Activated CD4-positive, alpha-beta memory T cell treated with anti-CD3 and anti-CD28 coated beads for 36 hours (primary cell): ENCODE measurements at regions not wholly inside any gene's neighbourhood (a gene's known extent, or its start where the extent isn't known, plus 50 kb on each side); places are given as distances from the start of the nearest gene placed in this dataset.

ENCODE experiments used
- CTCF ChIA-PET: fragments of 350-600 bp; sonication (Branson Sonifier 250); formaldehyde crosslinking; loops from one replicate; lab custom pipeline; 2021; ENCODE audit warnings: antibody characterized with exemption, inconsistent platforms; lab: Charles Lee
- POLR2A ChIA-PET: fragments of 350-600 bp; sonication (Branson Sonifier 250); formaldehyde crosslinking; loops from one replicate; lab custom pipeline; 2021; ENCODE audit warnings: antibody characterized with exemption; lab: Charles Lee
- DNase-seq: peaks from one replicate; pipeline ENCODE4 v3.0.0-alpha.2; 2020
- H3K27ac Mint-ChIP-seq: one replicate; pipeline ENCODE4 v1.8.0; 2021; ENCODE audit warnings: mixed read lengths
- H3K27me3 Mint-ChIP-seq: one replicate; pipeline ENCODE4 v1.8.0; 2021; ENCODE audit warnings: mixed read lengths
- H3K36me3 Mint-ChIP-seq: one replicate; pipeline ENCODE4 v1.8.0; 2021; ENCODE audit warnings: mixed read lengths
- H3K4me1 Mint-ChIP-seq: one replicate; pipeline ENCODE4 v1.8.0; 2021; ENCODE audit warnings: low read depth, mixed read lengths
- H3K4me3 Mint-ChIP-seq: one replicate; pipeline ENCODE4 v1.8.0; 2021; ENCODE audit warnings: mild to moderate bottlenecking, mixed read lengths
- H3K9me3 Mint-ChIP-seq: one replicate; pipeline ENCODE4 v1.8.0; 2021; ENCODE audit warnings: mixed read lengths
- intact Hi-C: fragments of 100-400 bp; cut with micrococcal nuclease; formaldehyde crosslinking; loops from one replicate; pipeline ENCODE4 v1.15.1; 2023

DNA sequence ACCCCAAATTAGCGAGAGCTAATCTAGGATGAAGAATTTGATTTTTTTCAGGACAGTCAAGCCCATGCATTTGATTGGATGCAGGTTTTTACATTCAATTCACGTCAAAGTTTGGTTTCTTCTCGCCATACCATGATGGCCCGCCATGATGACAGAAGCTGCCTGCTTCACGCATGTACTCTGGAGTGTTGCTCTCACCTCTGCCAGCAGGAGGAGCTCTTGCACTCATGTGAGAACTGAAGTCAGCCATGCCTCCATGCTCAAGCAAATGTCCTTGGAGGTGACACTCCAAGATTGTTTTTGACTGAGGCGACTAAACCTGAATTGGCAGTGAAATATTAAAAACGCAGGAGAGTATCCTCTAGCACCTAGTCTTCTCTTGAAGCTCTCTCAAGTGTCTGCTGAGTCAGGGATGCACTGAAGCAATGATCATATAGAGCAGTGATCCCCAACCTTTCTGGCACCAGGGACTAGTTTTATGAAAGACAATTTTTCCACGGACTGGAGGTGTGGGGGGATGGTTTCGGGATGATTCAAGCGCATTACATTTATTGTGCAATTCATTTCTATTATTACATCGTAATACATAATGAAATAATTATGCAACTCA, 120.9 kb downstream of the SAMMSON start:
- Mint-ChIP-seq H3K27me3 (peaks cover 2% of the 10 kb centered on the region), H3K4me3 (no peak overlapping the region), H3K9me3 (no peaks in the 10 kb centered on the region), H3K4me1 (no peaks in the 10 kb centered on the region), H3K27ac (no peak overlapping the region), H3K36me3 (no peaks in the 10 kb centered on the region)
- intact Hi-C loops = loop anchor here (2.0 kb wide), 1 partner anchor 238 kb away; no protein-coding TSS in a partner anchor
- ChIA-PET POLR2A (no interaction called here), CTCF (interaction anchor here (0.6 to 3.5 kb wide), 14 partner anchors 9 to 1296 kb away, joined by 3 to 15 read pairs (median 4); no protein-coding TSS in a partner anchor)
- DNase-seq = peak; percentile 72

DNA sequence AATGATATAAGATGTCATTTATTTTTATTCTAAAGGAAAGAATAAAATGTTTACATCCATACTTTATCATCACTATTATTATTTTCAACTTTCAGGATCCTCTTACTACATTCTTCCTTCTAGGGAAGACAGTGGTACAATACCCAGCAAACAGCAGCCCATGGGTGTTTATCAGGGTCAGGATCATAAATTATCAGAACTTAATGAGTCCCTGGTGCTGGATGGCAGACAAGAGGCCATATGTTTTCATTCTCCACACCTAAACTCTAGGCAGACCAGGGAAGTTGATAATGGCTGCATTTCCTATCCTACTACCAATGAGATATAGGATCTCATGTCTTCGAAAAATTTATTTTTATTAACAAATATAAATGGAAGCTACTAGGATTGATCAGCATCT, 127.7 kb downstream of the SAMMSON start:
- Mint-ChIP-seq H3K4me3 (no peak overlapping the region), H3K36me3 (no peaks in the 10 kb centered on the region), H3K4me1 (no peaks in the 10 kb centered on the region), H3K9me3 (no peaks in the 10 kb centered on the region), H3K27ac (no peak overlapping the region), H3K27me3 (peaks cover 2% of the 10 kb centered on the region)
- intact Hi-C loops = no loop called here
- ChIA-PET CTCF (no interaction called here), POLR2A (no interaction called here)
- no peak for DNase-seq

GRCh38 chr3:70137366-70137765, 137.8 kb downstream of the SAMMSON start:
- H3K27me3 Mint-ChIP-seq = peaks cover 4% of the 10 kb centered on the region
- intact Hi-C loops = no loop called here
- no peak overlapping the region for H3K27ac Mint-ChIP-seq
- H3K36me3 Mint-ChIP-seq = no peaks in the 10 kb centered on the region
- no peaks in the 10 kb centered on the region for H3K4me1 Mint-ChIP-seq
- DNase-seq = no peak
- ChIA-PET CTCF (no interaction called here), POLR2A (no interaction called here)
- H3K4me3 Mint-ChIP-seq = no peak overlapping the region
- H3K9me3 Mint-ChIP-seq = no peaks in the 10 kb centered on the region

- Mint-ChIP-seq H3K36me3 (no peaks in the 10 kb centered on the region), H3K27ac (no peak overlapping the region), H3K27me3 (peaks cover 2% of the 10 kb centered on the region), H3K4me3 (no peak overlapping the region), H3K9me3 (no peaks in the 10 kb centered on the region), H3K4me1 (no peaks in the 10 kb centered on the region)
- intact Hi-C loops = no loop called here
- DNase-seq = no peak
- ChIA-PET CTCF (no interaction called here), POLR2A (no interaction called here)
These were observed 139.1 kb downstream of the SAMMSON start for GRCh38 chr3:70138606-70139005.
